Keratinocyte (primary cell): ENCODE measurements at regions not wholly inside any gene's neighbourhood (a gene's known extent, or its start where the extent isn't known, plus 50 kb on each side); places are given as distances from the start of the nearest gene placed in this dataset.

Source experiments
- CTCF ChIP-seq, 3 experiments: IDR thresholded peaks in 1 of 3; conservative IDR thresholded peaks in 1 of 3; optimal IDR thresholded peaks in 1 of 3; 2 replicates in 2 of 3; 3 replicates in 1 of 3; pipeline versions ENCODE3 to v1.5.1; 2011; ENCODE audit warnings: low read length in 3 of 3, mild to moderate bottlenecking in 3 of 3, moderate library complexity in 2 of 3, control low read depth in 1 of 3, inconsistent platforms in 1 of 3; ENCODE audit not compliant: insufficient read depth in 2 of 3; ENCODE audit errors: extremely low read depth in 1 of 3
- EZH2 ChIP-seq: IDR thresholded peaks from one replicate; pipeline ENCODE4 v1.6.1; 2012; ENCODE audit warnings: inconsistent platforms, mild to moderate bottlenecking, low read length, moderate library complexity

- no peak for TF ChIP-seq CTCF (optimal IDR thresholded peaks at IDR 0.05 in 1 of 3, IDR thresholded peaks at IDR 0.05 in 1 of 3, conservative IDR thresholded peaks at IDR 0.05 in 1 of 3; ENCODE audit: extremely low read depth in 1 of 3, insufficient read depth in 2 of 3, low read length in 3 of 3)
- no peak for TF ChIP-seq EZH2
These were observed 287.9 kb upstream of the CDIN1 start for GRCh38 chr15:36291501-36291900.
